ENCODE measurements at regions not wholly inside any gene's neighbourhood (a gene's known extent, or its start where the extent isn't known, plus 50 kb on each side); places are given as distances from the start of the nearest gene placed in this dataset.

DNA sequence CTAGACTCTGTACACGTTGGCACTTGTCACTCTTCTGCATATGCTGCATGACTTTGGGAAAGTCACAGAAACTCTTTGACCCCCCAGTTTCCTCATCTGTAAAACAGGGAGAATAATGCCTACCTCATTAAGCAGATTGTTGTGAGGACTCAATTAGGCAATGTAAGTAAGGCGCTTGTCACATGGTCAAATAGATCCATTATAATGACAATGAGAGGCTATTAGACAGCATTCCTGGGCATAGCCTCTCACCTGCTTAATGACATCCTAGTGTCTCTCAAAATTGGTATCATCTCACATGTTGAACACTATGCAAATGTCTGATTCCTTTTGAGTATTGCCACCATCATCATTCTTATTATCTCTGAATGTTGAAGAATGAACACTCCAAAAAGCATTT lies 172.6 kb upstream of the JADE1 start:
- TF ChIP-seq POLR2A (IDR thresholded peaks at IDR 0.05) = no peak
- TF ChIP-seq EP300 (IDR thresholded peaks at IDR 0.05) = no peak

Measured in suprapubic skin (tissue), 2 donors.